GM18507 (cell line): ENCODE measurements at regions not wholly inside any gene's neighbourhood (a gene's known extent, or its start where the extent isn't known, plus 50 kb on each side); places are given as distances from the start of the nearest gene placed in this dataset.

Experiments used
- DNase-seq: peaks from one replicate; pipeline ENCODE4 v3.0.0; 2011; ENCODE audit warnings: low read depth; ENCODE audit not compliant: insufficient read length; ENCODE audit errors: extremely low spot score
- FAIRE-seq: peaks from 2 replicates; lab custom pipeline; 2011; peaks lifted over from hg19 to GRCh38; lab: Jason Lieb, UNC

GRCh38 chr2:58893656-58894351 lies 652.7 kb upstream of the FANCL start:
- no peak for FAIRE-seq
- DNase-seq: no peak

DNA sequence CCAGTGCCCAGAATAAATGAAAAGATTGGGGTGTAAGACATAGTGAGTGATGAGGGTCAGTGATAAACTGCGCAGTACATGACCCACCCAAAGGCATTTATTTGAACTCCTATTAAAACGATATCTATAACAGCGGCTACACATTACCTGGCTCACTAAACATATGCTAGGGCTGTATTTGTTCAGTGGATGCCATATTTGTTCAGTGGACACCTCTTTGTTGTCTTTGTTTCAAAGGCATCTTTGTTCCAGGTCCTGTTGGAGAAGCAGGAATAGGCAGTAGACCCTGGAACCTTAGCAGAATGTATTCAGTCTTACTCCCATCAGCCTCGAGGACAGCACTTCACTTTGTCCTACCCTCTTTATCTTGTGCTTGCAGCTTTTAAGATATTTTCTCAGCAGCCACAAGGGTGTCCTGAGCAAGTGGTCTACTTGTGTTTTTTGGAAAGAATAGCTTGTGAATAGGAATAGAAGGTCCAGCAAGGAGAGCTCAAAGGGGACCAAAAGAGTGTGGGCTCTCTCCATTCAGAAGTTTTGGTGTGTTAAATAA lies 650.8 kb upstream of the FANCL start:
- DNase-seq: no peak

DNA sequence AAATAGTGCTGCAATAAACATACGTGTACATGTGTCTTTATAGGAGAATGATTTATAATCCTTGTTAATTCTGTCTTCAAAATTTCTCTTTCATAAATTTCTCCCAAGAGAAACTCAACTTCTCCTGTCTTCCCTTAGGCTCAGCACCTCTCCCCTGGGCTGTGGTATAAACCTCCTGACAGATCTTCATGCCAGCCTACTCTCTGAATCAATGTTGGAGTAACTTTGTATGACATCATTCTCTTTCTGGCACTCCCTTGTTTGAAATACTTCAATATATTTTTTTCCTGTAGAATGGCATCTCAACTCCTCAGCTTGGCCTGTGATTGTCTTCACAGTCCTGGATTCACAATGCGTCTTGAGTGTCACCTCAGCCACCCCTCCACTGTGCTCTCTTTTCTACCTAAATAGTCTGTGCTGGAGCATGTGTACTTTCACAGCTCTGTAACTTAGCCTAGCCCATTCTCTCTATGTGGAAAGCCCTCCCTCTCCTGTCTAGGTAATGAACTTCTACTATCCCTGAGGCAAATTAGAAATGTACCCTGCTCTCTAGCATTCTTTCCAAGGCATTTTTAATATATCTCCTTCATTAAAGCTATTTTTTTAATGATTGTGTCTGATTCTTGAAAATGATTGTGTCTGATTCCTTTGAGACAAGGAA lies 649.9 kb upstream of the FANCL start:
- FAIRE-seq: no peak

More for the DNA sequence above, 650.8 kb upstream of the FANCL start:
- no peak for FAIRE-seq

GRCh38 chr2:58886009-58886408 lies 644.9 kb upstream of the FANCL start:
- no peak for DNase-seq
- FAIRE-seq: no peak

More for the DNA sequence above, 649.9 kb upstream of the FANCL start:
- DNase-seq: no peak

DNA sequence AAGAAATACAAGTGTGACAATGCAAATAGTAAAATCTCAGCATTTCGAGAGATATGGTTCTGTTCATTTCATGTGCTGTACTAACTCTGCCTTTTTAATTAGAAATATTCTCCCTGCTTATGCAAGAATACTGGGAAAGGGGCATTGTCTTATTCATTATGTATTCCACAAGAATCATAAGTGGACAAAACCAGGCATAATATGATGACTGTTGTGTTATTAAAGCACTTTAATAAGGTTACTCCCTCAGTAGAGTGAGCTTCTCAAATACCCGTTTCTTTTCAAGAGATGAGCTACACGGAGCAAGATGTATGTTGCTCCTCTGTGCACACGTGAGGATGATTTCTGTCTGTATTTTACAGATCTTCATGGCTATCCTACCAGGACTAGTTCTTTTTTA lies 638.7 kb upstream of the FANCL start:
- FAIRE-seq (no peak), DNase-seq (no peak)

GRCh38 chr2:58878778-58879177 lies 637.7 kb upstream of the FANCL start:
- DNase-seq (no peak), FAIRE-seq (no peak)

- FAIRE-seq: no peak
- DNase-seq: no peak
These were observed 635.0 kb upstream of the FANCL start for GRCh38 chr2:58876126-58876525.

- DNase-seq: no peak
- no peak for FAIRE-seq
These were observed 634.3 kb upstream of the FANCL start for GRCh38 chr2:58875436-58875835.

DNA sequence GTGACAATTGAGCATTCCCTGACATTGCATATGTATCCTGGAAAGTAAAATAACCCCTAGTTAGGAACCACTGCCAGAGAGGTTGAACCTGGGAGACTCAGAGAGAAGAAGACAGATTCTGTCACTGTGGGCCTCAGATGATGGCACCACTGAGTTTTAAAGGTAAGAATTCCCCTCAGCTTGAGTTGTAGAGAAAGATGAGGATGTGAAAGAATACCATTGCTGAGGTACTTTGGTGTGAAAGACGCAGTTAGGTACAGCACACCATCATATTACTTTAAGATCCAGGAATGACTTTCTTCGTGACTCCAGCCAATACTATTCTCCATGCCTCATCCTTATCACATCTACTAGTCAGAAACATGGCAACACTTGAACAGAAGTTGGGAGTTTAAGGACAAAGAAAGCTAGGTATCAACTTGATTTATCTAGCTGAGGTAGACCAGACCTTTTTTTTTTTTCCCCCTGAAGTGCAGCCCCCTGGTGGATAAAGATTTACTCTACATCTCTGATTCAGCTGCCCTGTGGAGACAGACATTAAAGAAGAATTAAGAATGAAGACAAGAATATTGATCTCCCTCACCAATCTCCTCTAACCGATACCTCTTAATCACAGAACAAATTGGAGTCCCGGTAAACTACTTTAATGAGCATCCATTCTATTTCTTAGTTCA lies 630.5 kb upstream of the FANCL start:
- no peak for FAIRE-seq
- DNase-seq: no peak

DNA sequence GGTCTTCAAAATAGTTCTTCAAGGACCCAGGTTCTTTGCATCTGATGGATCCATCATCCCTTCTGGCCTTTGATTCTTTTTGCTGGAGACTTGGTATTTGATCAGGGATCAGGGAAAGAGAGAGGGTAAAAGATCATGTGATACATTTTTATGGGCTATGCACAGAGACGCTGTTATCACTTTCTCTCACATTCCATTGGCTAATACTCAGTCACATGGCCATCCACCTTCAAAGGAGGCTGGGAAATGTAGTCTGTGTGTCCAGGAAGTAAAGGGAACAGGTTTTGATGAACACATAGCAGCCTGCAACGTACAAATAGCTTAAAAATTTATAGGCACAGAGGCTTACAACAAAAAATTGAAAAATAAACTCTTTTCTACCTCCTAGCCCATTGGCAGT lies 629.6 kb upstream of the FANCL start:
- no peak for DNase-seq

GRCh38 chr2:58866946-58867345 lies 625.8 kb upstream of the FANCL start:
- DNase-seq (no peak), FAIRE-seq (no peak)

More for the DNA sequence above, 629.6 kb upstream of the FANCL start:
- FAIRE-seq: peak; percentile 69

DNA sequence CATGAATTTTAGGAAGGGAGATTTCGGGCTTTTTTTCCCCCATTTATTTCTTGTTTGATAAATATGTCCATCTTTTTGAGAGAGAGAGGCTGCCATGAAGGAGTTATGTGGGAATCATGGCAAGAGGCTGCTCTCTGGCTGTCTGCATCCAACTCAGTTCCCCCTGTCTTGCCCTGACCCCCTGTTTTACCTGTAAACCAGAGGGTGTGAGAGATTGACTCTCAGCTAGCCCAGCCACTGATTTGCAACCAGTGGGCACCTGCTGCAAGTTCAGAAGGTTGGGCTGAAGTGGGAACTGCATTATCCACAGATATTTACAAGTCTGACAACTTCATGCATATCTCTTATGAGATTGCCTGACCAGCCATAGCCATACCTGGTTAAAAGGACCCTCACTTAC lies 625.4 kb upstream of the FANCL start:
- FAIRE-seq (no peak), DNase-seq (no peak)

DNA sequence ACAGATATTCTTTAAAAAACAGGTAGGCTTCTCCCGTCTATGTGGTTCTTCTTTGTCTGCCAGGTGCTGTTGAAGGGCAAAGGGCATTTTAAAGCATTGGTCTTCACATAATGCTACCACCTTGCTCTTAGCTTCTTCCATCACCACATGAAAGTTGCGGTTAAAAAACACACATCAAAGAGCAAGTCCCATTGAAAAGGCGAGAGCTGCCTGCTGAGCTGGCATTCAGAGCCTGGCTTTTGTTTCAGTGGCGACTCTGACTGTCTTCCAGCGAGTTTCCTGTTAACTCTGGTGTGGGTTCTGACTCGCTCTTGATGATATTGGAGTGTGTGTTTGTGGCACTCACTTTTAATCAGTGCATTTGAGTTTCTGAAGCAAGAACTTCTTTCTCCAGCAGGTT lies 624.9 kb upstream of the FANCL start:
- no peak for FAIRE-seq
- no peak for DNase-seq

DNA sequence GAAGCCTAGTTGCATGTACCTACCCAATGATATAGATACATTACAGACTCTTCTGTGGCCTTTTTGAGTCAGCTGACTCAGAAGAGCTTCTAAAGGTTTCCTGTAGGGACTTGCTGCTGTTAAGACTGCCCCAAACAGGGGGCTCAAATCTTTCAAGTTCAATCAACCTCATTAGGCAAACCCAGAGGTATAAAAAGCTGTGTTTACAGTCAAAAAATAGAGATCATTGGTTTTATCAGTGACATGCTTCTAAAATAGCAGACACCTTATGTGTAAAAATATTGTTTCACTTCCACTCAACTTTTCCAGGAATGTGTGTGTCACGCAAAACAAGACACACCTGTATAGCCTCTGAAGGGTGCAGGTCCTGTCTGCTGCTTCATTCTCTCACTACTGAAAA lies 624.3 kb upstream of the FANCL start:
- FAIRE-seq: no peak

GRCh38 chr2:58862244-58862643 lies 621.1 kb upstream of the FANCL start:
- DNase-seq (no peak), FAIRE-seq (no peak)

More for the DNA sequence above, 624.3 kb upstream of the FANCL start:
- no peak for DNase-seq

GRCh38 chr2:58860586-58860985 lies 619.5 kb upstream of the FANCL start:
- FAIRE-seq: no peak
- DNase-seq: no peak

DNA sequence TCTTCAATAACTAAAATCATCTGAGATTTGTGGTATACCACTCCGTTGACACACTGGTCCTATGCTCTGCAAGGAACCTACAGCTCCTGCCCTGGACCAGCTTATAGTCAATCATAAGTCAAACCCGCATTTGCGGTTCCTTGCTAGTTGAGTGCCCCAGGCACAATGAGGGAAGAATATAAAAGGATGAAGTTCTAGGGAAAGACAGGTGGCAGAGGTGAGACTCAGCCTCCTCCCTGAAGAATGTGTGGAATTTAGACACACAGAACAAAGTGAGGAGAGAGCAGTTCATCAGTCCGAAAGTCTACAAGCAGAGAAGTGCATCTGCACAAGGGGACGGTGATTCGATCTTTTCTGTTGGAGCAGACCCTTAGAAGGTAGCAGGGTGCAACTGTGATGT lies 615.0 kb upstream of the FANCL start:
- DNase-seq: no peak
- FAIRE-seq: no peak

DNA sequence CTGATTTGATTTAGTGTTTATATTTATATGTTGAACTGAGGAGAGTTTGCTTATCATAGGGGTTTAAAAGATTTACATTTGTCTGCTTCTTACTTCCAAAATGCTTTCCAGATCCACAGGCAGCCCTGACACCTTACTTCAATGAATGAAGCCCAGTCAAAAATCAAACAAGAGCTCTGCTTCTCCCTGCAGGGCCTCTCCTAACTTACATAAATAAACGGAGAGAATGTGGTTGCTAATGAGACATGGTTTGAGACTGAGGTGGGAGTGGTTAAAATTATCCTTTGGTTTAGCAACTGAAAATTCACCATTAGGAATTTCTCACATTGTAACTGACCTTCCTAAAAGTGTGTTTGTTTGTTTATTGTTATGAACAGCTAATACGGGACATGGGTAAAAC lies 612.3 kb upstream of the FANCL start:
- FAIRE-seq (no peak), DNase-seq (no peak)

DNA sequence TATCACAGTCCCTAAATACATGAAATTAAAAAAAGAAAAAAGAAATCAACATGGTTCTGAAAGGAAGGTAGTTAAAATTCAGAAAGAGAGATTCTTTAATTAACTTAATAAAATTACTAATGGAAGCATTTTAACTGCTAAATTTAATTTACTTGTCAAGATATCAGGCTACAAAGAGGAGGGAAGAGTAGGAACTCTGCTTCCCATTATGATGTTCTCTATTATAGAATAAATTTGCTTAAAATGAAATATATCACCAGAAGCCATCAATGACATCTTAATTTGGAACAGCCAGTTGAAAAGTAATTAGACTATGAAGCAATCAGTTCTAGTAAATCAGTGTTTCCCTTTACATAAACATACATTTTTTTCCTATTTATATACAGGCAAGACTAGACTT lies 611.8 kb upstream of the FANCL start:
- DNase-seq: no peak
- FAIRE-seq: no peak

DNA sequence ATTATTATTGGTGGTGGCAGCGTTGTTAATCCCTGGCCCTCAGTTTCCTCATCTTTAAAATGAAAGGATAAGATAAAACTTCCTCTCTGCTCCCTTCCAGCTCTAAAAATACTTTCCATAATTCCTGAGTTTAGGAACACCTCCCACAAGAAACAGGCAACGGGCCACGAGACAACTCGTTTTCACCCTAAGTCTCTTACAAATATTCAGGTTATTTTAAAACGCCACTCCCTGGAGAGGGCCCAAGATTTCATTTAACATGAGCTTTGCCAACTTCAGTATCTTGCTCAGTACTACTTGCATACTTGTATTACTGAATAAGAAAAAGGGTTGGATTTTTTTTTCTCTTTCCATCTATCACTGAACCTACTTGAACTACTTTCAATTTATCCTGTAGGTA lies 611.1 kb upstream of the FANCL start:
- FAIRE-seq (no peak), DNase-seq (no peak)

DNA sequence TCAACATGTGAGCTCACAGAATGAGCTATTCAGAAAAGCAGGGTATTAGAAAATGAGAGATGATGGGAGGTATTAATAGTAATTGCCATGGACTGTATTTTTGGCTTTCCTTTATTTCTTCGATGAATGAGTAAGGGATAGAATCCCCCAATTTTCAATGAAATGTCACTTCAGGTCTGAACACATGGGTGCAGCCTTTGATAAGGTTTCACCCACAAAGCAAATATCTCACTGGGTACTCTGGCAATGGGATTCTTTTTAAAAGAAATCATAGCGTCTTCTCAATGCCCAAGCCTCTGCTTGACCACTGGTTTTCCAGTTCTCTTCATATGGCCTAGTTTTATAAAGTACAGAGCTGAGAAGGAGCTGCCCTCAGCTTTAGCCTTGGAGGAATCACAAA lies 610.5 kb upstream of the FANCL start:
- DNase-seq (no peak), FAIRE-seq (no peak)
